GM20000 (cell line): ENCODE measurements at regions not wholly inside any gene's neighbourhood (a gene's known extent, or its start where the extent isn't known, plus 50 kb on each side); places are given as distances from the start of the nearest gene placed in this dataset.

Source experiments
- DNase-seq: peaks from one replicate; pipeline ENCODE4 v3.0.0; 2012; ENCODE audit warnings: low spot score
- TF ChIP-seq, protein P1 (sequence below): IDR thresholded peaks from 2 replicates; pipeline ENCODE4 v1.5.1; 2012; ENCODE audit warnings: mild to moderate bottlenecking, control low read depth; ENCODE audit errors: extremely low read depth, missing control alignments

DNA sequence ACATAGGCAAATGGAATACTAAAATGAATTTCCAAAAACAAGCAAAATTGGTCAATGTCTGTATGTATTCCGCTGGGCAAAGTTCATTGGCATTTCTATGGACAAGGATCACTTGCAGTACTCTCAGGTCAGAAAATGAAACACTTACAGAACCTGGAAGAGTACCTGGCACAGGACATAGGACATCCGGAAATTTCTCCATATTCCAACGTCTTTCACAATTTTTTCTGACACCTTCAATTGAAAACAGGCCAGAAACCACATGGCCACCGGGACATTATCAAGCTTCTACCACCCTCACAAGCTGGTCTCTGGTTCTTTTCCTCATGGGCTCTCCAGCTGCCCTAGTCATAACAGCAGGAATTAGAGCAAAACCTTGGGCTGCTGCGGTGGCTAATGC lies 96.9 kb upstream of the MSH6 start:
- TF ChIP-seq, protein P1, sequence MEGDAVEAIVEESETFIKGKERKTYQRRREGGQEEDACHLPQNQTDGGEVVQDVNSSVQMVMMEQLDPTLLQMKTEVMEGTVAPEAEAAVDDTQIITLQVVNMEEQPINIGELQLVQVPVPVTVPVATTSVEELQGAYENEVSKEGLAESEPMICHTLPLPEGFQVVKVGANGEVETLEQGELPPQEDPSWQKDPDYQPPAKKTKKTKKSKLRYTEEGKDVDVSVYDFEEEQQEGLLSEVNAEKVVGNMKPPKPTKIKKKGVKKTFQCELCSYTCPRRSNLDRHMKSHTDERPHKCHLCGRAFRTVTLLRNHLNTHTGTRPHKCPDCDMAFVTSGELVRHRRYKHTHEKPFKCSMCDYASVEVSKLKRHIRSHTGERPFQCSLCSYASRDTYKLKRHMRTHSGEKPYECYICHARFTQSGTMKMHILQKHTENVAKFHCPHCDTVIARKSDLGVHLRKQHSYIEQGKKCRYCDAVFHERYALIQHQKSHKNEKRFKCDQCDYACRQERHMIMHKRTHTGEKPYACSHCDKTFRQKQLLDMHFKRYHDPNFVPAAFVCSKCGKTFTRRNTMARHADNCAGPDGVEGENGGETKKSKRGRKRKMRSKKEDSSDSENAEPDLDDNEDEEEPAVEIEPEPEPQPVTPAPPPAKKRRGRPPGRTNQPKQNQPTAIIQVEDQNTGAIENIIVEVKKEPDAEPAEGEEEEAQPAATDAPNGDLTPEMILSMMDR: no peak
- DNase-seq: no peak

DNA sequence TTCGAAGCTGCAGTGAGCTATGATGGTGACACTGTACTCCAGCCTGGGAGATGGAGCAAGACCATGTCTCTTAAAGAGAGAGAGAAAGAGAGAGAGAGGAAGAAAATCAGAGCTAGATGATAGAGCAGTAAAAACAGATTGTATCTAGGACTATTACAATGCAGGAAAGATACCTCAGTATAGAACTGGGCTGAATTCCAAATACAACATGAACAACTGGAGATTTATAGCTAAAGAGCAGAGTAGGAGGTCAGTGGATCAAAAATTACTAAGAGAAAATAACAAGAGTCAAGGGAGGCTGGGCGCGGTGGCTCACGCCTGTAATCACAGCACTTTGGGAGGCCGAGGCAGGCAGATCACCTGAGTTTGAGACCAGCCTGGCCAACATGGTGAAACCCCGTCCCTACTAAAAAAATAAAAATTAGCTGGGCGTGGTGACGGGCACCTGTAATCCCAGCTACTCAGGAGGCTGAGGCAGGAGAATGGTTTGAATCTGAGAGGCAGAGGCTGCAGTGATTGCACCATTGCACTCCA lies 100.7 kb upstream of the MSH6 start:
- TF ChIP-seq, protein P1: no peak
- DNase-seq: no peak

DNA sequence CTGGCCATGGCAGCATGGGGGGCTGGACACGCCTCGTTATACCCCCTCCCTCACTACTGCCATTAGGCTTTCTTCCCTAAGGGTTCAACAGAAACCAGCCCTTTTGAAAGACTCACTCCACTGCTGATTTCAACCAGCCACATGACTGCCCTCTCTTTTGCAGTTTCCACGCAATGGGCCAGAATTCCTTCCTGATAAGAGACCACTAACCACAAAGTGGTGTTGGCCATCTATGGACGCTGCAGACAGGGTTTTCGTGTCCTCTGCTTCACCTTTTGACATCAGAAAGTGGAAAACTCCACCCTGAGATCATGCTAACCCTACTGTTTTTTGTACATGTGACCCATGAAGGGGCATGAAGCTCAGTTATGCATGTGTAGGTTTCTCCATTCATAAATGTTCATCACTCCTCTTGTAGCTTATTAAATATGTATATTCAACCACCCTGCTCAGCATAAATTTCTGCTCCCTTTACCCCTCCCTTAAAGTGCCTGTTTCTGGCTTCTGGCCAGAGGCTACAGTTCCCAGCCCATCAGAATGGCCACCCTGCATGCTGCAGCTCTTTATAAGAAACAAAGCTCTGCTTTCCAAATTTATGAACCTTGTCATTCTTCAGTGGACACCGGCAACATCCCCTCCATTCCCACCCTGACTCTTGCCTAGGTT lies 105.6 kb upstream of the KCNK12 start:
- no peak for DNase-seq
- TF ChIP-seq, protein P1: no peak

DNA sequence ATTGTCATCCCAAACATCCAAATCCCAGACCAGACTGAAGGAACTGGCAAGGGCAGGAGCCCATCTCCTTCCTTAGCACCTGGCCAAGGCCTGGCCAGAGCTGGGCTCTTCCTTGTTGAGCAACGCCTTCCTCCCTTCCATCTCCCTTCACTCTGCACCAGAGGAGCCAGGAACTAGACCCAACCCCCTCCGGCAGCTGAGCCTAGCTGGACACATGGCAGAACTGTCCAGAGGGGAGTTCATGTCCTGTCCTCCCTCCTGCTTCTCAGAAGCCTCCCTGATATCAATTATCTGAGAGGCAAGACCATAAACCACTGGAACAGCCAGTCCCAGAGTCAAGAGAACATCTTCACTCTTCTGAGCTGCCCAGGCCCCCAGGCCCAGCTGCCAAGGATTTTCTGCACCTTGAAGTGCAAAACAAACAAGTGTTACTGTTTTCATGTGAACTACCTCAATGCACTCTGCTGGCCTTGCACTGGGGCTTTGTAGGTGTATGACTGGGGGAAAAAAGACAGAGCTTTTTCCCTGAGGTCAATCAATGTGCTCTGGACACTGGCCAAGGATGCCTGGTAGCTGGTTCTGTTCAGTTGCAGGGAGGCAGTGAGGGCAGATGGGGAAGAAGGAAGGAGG lies 104.5 kb upstream of the KCNK12 start:
- no peak for DNase-seq
- TF ChIP-seq, protein P1: no peak

DNA sequence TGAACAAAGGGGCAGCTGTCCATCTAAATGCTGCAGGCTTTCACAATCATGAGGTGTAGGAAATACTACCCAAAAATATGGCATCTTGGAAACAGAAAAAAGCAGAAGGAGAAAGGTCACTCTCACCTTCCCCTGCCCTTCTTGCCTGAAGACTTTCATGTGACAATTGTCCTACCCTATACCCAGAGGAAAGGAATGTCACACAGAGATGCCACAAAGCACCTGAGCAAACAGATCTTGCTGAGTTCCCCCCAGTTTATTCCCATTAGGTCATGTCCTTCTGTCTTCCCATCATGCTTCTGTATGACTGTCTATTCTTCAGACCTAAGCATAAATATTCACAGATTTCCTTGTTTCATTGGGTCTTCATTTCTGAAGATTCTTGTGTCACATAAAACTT lies 95.5 kb upstream of the KCNK12 start:
- TF ChIP-seq, protein P1: no peak
- DNase-seq: no peak

DNA sequence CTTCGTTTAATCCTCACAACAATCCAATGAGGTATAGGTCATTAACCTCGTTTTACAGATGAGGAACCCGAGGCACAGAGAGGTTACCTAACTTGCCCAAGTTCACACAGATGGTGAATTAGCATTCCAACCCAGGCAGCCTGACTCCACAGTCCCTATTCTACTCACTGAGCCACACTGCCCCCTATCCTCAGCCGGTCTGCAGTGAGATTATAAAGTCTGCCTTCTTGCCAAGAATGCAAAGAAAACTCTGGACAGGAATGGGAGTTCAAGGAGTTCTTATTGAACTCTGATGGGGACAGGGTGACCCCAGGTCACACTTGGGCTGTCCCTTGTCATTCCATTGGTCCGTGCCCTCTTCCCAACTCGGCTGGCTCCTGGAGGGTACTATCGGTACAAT lies 94.0 kb upstream of the KCNK12 start:
- TF ChIP-seq, protein P1: peak; percentile 30
- DNase-seq: no peak

DNA sequence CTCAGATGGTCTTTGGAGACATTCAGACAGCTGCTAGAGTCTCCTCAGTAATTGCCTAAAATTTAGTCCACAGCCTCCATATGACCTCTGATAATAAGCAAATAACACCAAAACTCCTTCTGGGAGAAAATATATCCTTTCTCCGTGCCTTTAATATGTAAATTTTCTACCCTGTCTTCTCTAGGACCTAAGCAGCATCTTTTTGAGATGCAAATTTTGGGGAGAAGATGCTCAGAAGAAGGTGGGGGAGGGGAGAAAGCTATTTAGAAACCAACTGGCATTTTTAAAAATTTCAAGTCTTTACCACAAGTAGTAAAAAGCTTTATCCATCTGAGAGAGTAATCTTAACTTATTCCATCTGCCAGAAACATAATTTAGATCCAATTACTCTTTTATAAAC lies 91.8 kb upstream of the KCNK12 start:
- TF ChIP-seq, protein P1: no peak
- DNase-seq: no peak
